Esophagus squamous epithelium (tissue), 4 donors: ENCODE measurements at regions not wholly inside any gene's neighbourhood (a gene's known extent, or its start where the extent isn't known, plus 50 kb on each side); places are given as distances from the start of the nearest gene placed in this dataset.

Experiments used
- CTCF ChIP-seq, 6 experiments: fragments of 450-650 bp in 4 of 6; fragments of 200-600 bp in 2 of 6; sonication (generic) in 2 of 6; IDR thresholded peaks; one replicate each; pipeline ENCODE4 v1.5.1; 2016 to 2019; ENCODE audit warnings: antibody characterized with exemption in 6 of 6, mild to moderate bottlenecking in 4 of 6, moderate library complexity in 4 of 6
- POLR2A ChIP-seq, 4 donors: fragments of 450-650 bp; IDR thresholded peaks; one replicate each; pipeline ENCODE4 v1.6.1; 2017; ENCODE audit warnings: antibody characterized with exemption in 4 of 4, mild to moderate bottlenecking in 4 of 4, moderate library complexity in 3 of 4

- TF ChIP-seq CTCF (IDR thresholded peaks at IDR 0.05) = no peak
- no peak for TF ChIP-seq POLR2A (IDR thresholded peaks at IDR 0.05)
Measured at GRCh38 chr5:171521679-171522078, 102.2 kb downstream of the FGF18 start.
